Testis (tissue), 2 donors: ENCODE measurements at regions not wholly inside any gene's neighbourhood (a gene's known extent, or its start where the extent isn't known, plus 50 kb on each side); places are given as distances from the start of the nearest gene placed in this dataset.
A peak's percentile ranks its signal among the peaks of the same experiment; 100 is the strongest.

Experiments
- DNase-seq: peaks from one replicate; pipeline ENCODE4 v3.0.0-alpha.2; 2019
- H3K27ac ChIP-seq, 2 donors: fragments of 200-600 bp; sonication (generic); one replicate each; pipeline ENCODE4 v1.5.1; 2019
- H3K27me3 ChIP-seq: fragments of 200-600 bp; sonication (generic); one replicate; pipeline ENCODE4 v1.5.1; 2019
- H3K36me3 ChIP-seq: fragments of 200-600 bp; sonication (generic); one replicate; pipeline ENCODE4 v1.5.1; 2017; ENCODE audit warnings: low read depth; ENCODE audit errors: missing control alignments
- H3K4me1 ChIP-seq: fragments of 200-600 bp; sonication (generic); one replicate; pipeline ENCODE4 v1.5.1; 2019
- H3K4me3 ChIP-seq, 2 donors: fragments of 200-600 bp; sonication (generic); one replicate each; pipeline ENCODE4 v1.5.1; 2017 to 2019
- H3K9me3 ChIP-seq: fragments of 200-600 bp; sonication (generic); one replicate; pipeline ENCODE4 v1.5.1; 2017
- CTCF ChIP-seq, 3 experiments: fragments of 450-650 bp in 2 of 3; fragments of 200-600 bp in 1 of 3; sonication (generic) in 1 of 3; IDR thresholded peaks; one replicate each; pipeline ENCODE4 v1.5.1; 2016 to 2019; ENCODE audit warnings: antibody characterized with exemption in 3 of 3, mild to moderate bottlenecking in 2 of 3, moderate library complexity in 1 of 3
- POLR2A ChIP-seq: fragments of 450-650 bp; IDR thresholded peaks from one replicate; pipeline ENCODE4 v1.6.1; 2017; ENCODE audit warnings: antibody characterized with exemption, mild to moderate bottlenecking, moderate library complexity
- WGBS, 2 donors: methylation state at CpG; one replicate each; pipeline ENCODE4 v1.1.5; 2018; 5-methylcytosine and 5-hydroxymethylcytosine counted together
- intact Hi-C: fragments of 100-400 bp; cut with DNase I; formaldehyde crosslinking; loops from one replicate; pipeline ENCODE4 v1.15.1; 2023; ENCODE audit warnings: low total_unique reads

GRCh38 chr13:33485247-33485646 lies 199.7 kb upstream of the STARD13 start:
- Histone ChIP-seq H3K27me3 (no peaks in the 10 kb centered on the region), H3K27ac (no peak overlapping the region), H3K4me1 (no peaks in the 10 kb centered on the region), H3K36me3 (no peaks in the 10 kb centered on the region), H3K9me3 (no peaks in the 10 kb centered on the region), H3K4me3 (no peak overlapping the region)
- no peak for DNase-seq
- 88 to 96% methylated on average over 1 of the region's 1 CpG for WGBS, 2 donors
- intact Hi-C loops, result no loop called here
- no peak for TF ChIP-seq POLR2A
- TF ChIP-seq CTCF (IDR thresholded peaks at IDR 0.05), result no peak

DNA sequence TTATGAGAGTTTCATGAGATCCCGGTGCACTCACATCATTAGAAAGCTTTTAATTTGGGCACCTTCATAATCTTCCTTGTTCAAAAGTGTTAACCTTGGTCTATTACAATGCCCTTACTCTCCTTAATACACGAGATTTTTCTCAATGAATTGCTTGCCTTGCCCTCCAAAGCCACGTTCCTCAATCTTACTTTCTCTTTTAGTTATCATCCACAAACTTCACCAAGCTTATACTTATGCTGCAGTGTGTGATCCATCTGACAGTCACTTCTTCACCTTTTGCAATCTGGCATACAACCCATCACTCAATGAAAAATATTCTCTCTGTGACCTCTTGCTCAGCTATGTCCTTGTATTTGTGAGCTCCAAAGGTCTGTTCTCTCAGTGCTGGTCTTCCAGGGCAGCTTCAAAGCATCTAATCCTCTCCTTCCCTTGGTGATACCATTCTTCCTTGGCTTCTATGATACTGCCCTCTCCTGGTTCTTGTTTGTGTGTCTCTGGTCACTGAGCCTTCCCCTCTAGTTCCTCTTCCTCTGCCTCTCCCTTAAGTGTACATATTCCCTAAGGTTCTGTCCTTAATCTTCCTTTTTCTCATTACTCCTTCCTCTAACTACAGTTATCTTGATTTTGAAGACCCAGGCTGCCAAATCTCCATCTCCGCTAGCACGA lies 202.2 kb upstream of the STARD13 start:
- intact Hi-C loops, result no loop called here
- DNase-seq, result peak; percentile 36
- Histone ChIP-seq H3K9me3 (no peaks in the 10 kb centered on the region), H3K4me1 (no peaks in the 10 kb centered on the region), H3K27ac (peak overlapping the region in 1 of 2 donors; percentile 46), H3K36me3 (no peaks in the 10 kb centered on the region), H3K27me3 (no peaks in the 10 kb centered on the region), H3K4me3 (no peak overlapping the region)
- TF ChIP-seq POLR2A (no peak), CTCF (IDR thresholded peaks at IDR 0.05) (peak; percentile 32 to 58 (median 33))
- 51 to 66% methylated on average over 5 of the region's 5 CpGs for WGBS, 2 donors

GRCh38 chr13:33489563-33489962 lies 204.0 kb upstream of the STARD13 start:
- intact Hi-C loops, result no loop called here
- no peak for TF ChIP-seq POLR2A
- no peak for TF ChIP-seq CTCF (IDR thresholded peaks at IDR 0.05)
- WGBS, 2 donors, result 82 to 84% methylated on average over 4 of the region's 4 CpGs
- H3K4me3 ChIP-seq, result no peak overlapping the region
- no peaks in the 10 kb centered on the region for H3K9me3 ChIP-seq
- no peaks in the 10 kb centered on the region for H3K36me3 ChIP-seq
- H3K27me3 ChIP-seq, result no peaks in the 10 kb centered on the region
- H3K27ac ChIP-seq, result no peak overlapping the region
- H3K4me1 ChIP-seq, result no peaks in the 10 kb centered on the region
- DNase-seq, result no peak

- H3K9me3 ChIP-seq, result no peaks in the 10 kb centered on the region
- no peaks in the 10 kb centered on the region for H3K36me3 ChIP-seq
- no peak for TF ChIP-seq POLR2A
- TF ChIP-seq CTCF (IDR thresholded peaks at IDR 0.05), result no peak
- H3K4me3 ChIP-seq, result no peak overlapping the region
- no peak overlapping the region for H3K27ac ChIP-seq
- DNase-seq, result no peak
- no peaks in the 10 kb centered on the region for H3K4me1 ChIP-seq
- WGBS, 2 donors, result 57 to 62% methylated on average over 16 to 17 of the region's 17 CpGs
- intact Hi-C loops, result no loop called here
- no peaks in the 10 kb centered on the region for H3K27me3 ChIP-seq
These were observed 205.1 kb upstream of the STARD13 start for GRCh38 chr13:33490461-33491327.
